ENCODE measurements at regions not wholly inside any gene's neighbourhood (a gene's known extent, or its start where the extent isn't known, plus 50 kb on each side); places are given as distances from the start of the nearest gene placed in this dataset.
A peak's percentile ranks its signal among the peaks of the same experiment; 100 is the strongest.

DNA sequence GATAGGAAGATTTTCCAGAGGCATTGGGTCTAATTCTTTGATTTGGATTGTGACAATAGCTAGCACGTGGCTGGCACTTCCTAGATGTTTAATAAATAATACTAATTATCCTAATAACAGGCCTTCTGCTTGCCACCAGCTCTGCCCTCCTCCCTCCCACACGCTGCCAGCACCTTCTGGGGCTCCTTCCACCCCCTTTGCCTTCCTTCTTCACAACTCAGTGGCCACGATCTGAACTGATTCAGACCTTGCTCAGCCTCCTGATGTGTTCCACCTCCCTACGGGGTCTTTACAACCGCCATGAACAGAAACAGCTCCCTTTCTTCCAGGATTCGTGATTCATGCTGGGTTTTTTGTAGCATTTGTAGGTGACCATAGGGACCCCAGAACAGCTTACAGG, 310.3 kb upstream of the HS6ST1 start:
- no peak for DNase-seq
- no peaks in the 10 kb centered on the region for H3K36me3 ChIP-seq

DNA sequence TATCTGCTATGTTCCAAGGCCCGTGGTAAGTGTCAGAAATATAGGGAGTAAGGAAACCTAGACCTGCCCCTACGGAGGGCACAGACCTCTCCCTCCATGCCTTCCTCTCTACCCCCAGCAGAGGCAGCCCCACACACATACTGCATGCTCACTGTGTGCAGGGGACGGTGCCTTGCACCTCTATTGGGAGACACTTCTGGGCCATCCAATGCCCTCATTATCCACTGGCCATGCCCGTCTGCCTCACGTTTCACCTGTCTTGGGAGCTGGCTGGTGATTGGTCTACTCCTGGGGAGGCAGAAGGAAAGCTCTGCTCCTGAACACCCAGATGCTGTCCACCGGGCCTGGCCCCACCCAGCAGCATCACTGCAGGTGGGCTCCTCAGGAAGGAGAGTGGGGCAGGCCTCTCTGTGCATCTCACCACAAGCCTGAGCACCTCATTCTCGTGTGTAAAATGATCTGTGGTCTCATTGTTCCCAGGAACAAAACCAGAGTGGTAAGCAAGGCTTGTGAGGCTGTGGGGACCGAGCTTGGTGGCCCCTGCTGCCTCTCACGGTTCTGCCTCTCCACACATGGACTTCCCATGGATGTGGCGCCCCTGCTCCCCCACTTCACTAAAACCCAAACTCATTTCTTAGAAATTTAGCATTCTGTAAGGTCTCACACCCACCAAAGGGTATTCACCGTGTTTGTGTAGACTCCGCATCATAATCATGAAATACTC, 312.5 kb upstream of the HS6ST1 start:
- ATAC-seq, result peak; percentile 36
- Histone ChIP-seq H3K9me3 (no peaks in the 10 kb centered on the region), H3K27me3 (peaks cover 4% of the 10 kb centered on the region), H3K4me1 (no peaks in the 10 kb centered on the region), H3K36me3 (no peaks in the 10 kb centered on the region), H3K27ac (no peak overlapping the region), H3K4me3 (no peak overlapping the region)
- intact Hi-C loops (cut with DNase I), result no loop called here
- no peak for TF ChIP-seq CTCF (IDR thresholded peaks at IDR 0.05)
- peak; percentile 42 for DNase-seq

More for the DNA sequence above, 310.3 kb upstream of the HS6ST1 start:
- Histone ChIP-seq H3K4me3 (no peak overlapping the region), H3K27me3 (peaks cover 4% of the 10 kb centered on the region), H3K9me3 (no peaks in the 10 kb centered on the region), H3K27ac (no peak overlapping the region), H3K4me1 (no peaks in the 10 kb centered on the region)
- no peak for TF ChIP-seq CTCF (IDR thresholded peaks at IDR 0.05)
- no peak for ATAC-seq
- intact Hi-C loops (cut with DNase I), result no loop called here

DNA sequence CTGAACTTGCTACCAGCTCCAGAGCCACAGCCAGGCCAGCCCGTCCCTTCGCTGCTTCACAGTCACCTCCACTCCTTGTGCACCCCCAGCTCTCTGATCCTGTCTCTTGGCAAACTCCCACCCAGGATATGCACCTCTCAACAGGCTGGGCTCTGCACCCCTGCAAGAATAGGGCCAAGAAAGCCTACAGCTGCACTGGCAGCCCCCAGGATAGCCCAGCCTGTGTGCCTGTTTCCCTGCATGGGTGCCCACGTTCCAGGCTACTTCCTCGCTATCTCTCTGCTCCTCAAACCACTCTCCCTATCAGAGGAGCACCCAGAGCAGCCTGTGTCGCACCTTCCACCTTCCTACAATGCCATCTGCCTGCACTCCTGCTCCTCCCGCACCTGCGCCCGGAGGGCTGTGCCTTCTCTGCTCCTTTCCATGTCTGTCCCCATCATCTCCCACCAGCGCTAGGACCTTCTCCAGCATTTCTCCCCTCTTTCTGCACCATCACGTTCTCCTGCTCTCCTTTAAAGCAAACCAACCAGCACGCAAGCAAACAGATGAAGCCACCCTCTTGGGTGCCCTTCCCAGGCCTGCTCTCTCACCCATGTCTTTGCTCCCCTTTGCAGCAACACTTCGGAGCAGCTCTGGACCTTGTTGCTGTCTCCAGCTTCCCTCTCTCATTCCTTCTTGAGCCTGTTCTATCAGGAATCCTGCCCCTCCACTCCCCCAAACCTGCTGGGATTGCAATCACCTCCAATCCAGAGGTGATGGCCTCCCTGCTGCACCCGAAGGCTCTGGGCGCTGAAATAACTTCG, 313.2 kb upstream of the HS6ST1 start:
- DNase-seq (peak; percentile 44), ATAC-seq (no peak)
- TF ChIP-seq CTCF (IDR thresholded peaks at IDR 0.05), result no peak
- Histone ChIP-seq H3K4me1 (no peaks in the 10 kb centered on the region), H3K4me3 (no peak overlapping the region), H3K27me3 (peaks cover 4% of the 10 kb centered on the region), H3K9me3 (no peaks in the 10 kb centered on the region), H3K36me3 (no peaks in the 10 kb centered on the region), H3K27ac (no peak overlapping the region)
- intact Hi-C loops (cut with DNase I), result no loop called here

- H3K4me3 ChIP-seq, result no peak overlapping the region
- DNase-seq (no peak), ATAC-seq (no peak)
- H3K27me3 ChIP-seq, result peaks cover 4% of the 10 kb centered on the region
- H3K27ac ChIP-seq, result no peak overlapping the region
- H3K9me3 ChIP-seq, result no peaks in the 10 kb centered on the region
- intact Hi-C loops (cut with DNase I), result no loop called here
- no peaks in the 10 kb centered on the region for H3K4me1 ChIP-seq
- TF ChIP-seq CTCF (IDR thresholded peaks at IDR 0.05), result no peak
- H3K36me3 ChIP-seq, result no peaks in the 10 kb centered on the region
Measured at GRCh38 chr2:128632501-128632800, 313.8 kb upstream of the HS6ST1 start.

DNA sequence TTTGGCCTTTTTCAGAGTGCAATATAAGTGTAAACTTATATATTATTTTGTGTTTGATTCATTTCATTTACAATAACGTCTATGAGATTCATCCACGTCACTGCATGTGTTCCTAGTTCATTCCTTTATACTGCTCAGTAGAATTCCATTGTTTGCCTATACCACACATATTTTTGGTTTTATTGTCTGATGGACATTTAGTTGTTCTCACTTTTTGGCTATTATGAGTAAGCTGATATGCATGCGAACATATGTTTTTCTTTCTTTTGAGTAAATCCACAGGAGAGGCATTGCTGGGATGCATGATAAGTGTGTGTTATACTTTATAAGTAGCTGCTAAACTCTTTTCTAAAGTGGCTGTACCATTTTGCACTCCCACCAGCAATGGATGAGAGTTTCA, 314.8 kb upstream of the HS6ST1 start:
- no peak overlapping the region for H3K4me3 ChIP-seq
- peaks cover 4% of the 10 kb centered on the region for H3K27me3 ChIP-seq
- H3K9me3 ChIP-seq, result no peaks in the 10 kb centered on the region
- H3K36me3 ChIP-seq, result no peaks in the 10 kb centered on the region
- DNase-seq (no peak), ATAC-seq (no peak)
- TF ChIP-seq CTCF (IDR thresholded peaks at IDR 0.05), result no peak
- no peaks in the 10 kb centered on the region for H3K4me1 ChIP-seq
- intact Hi-C loops (cut with DNase I), result no loop called here
- no peak overlapping the region for H3K27ac ChIP-seq
